ENCODE measurements at regions not wholly inside any gene's neighbourhood (a gene's known extent, or its start where the extent isn't known, plus 50 kb on each side); places are given as distances from the start of the nearest gene placed in this dataset.

DNA sequence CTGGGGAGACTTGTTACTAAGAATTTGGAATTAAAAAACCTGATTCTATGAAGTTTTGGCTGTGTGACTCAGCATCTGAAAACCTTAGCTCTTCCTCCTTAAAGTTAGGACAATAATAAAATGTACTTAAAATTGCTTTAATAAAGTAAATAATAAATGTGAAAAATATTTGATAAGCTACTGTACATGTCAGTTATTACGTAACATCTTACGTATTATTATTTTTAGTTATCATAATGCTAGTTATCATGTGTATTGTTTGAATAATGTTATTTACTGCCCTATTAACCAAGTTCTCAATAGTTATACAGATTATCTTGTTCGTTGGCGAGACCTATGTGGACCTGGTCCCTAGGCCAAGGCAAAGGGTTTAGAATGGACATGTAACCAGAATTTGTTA is 449.2 kb upstream of the ADGRL3 start:
- TF ChIP-seq, protein P1, sequence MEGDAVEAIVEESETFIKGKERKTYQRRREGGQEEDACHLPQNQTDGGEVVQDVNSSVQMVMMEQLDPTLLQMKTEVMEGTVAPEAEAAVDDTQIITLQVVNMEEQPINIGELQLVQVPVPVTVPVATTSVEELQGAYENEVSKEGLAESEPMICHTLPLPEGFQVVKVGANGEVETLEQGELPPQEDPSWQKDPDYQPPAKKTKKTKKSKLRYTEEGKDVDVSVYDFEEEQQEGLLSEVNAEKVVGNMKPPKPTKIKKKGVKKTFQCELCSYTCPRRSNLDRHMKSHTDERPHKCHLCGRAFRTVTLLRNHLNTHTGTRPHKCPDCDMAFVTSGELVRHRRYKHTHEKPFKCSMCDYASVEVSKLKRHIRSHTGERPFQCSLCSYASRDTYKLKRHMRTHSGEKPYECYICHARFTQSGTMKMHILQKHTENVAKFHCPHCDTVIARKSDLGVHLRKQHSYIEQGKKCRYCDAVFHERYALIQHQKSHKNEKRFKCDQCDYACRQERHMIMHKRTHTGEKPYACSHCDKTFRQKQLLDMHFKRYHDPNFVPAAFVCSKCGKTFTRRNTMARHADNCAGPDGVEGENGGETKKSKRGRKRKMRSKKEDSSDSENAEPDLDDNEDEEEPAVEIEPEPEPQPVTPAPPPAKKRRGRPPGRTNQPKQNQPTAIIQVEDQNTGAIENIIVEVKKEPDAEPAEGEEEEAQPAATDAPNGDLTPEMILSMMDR (IDR thresholded peaks at IDR 0.05; ENCODE audit: insufficient read depth, low read length, poor library complexity, severe bottlenecking) = no peak
- Histone ChIP-seq H3K27me3 (ENCODE audit: control insufficient read depth, insufficient read depth, low read length) (no peaks in the 10 kb centered on the region), H3K36me3 (ENCODE audit: control insufficient read depth, insufficient read depth, low read length) (no peaks in the 10 kb centered on the region), H3K4me3 (ENCODE audit: low read depth, low read length) (no peak overlapping the region)
- DNase-seq (ENCODE audit: low read depth) = no peak

GRCh38 chr4:60757986-60758680 is 442.0 kb upstream of the ADGRL3 start:
- no peak for DNase-seq (ENCODE audit: low read depth)
- Histone ChIP-seq H3K36me3 (ENCODE audit: control insufficient read depth, insufficient read depth, low read length) (no peaks in the 10 kb centered on the region), H3K4me3 (ENCODE audit: low read depth, low read length) (no peak overlapping the region), H3K27me3 (ENCODE audit: control insufficient read depth, insufficient read depth, low read length) (no peaks in the 10 kb centered on the region)
- TF ChIP-seq, protein P1 (IDR thresholded peaks at IDR 0.05; ENCODE audit: insufficient read depth, low read length, poor library complexity, severe bottlenecking) = no peak

- H3K36me3 ChIP-seq (ENCODE audit: control insufficient read depth, insufficient read depth, low read length) = no peaks in the 10 kb centered on the region
- H3K27me3 ChIP-seq (ENCODE audit: control insufficient read depth, insufficient read depth, low read length) = no peaks in the 10 kb centered on the region
- no peak overlapping the region for H3K4me3 ChIP-seq (ENCODE audit: low read depth, low read length)
- TF ChIP-seq, protein P1 (IDR thresholded peaks at IDR 0.05; ENCODE audit: insufficient read depth, low read length, poor library complexity, severe bottlenecking) = no peak
- DNase-seq (ENCODE audit: low read depth) = no peak
Observed at GRCh38 chr4:60759518-60760245, 440.4 kb upstream of the ADGRL3 start.

- Histone ChIP-seq H3K4me3 (ENCODE audit: low read depth, low read length) (no peak overlapping the region), H3K27me3 (ENCODE audit: control insufficient read depth, insufficient read depth, low read length) (no peaks in the 10 kb centered on the region), H3K36me3 (ENCODE audit: control insufficient read depth, insufficient read depth, low read length) (no peaks in the 10 kb centered on the region)
- no peak for DNase-seq (ENCODE audit: low read depth)
- TF ChIP-seq, protein P1 (IDR thresholded peaks at IDR 0.05; ENCODE audit: insufficient read depth, low read length, poor library complexity, severe bottlenecking) = no peak
Observed at GRCh38 chr4:60780874-60781273, 419.3 kb upstream of the ADGRL3 start.

GRCh38 chr4:60790608-60791007 is 409.5 kb upstream of the ADGRL3 start:
- Histone ChIP-seq H3K4me3 (ENCODE audit: low read depth, low read length) (no peak overlapping the region), H3K36me3 (ENCODE audit: control insufficient read depth, insufficient read depth, low read length) (no peaks in the 10 kb centered on the region), H3K27me3 (ENCODE audit: control insufficient read depth, insufficient read depth, low read length) (no peaks in the 10 kb centered on the region)
- no peak for DNase-seq (ENCODE audit: low read depth)
- TF ChIP-seq, protein P1 (IDR thresholded peaks at IDR 0.05; ENCODE audit: insufficient read depth, low read length, poor library complexity, severe bottlenecking) = no peak

Data from kidney epithelial cell (primary cell).